Activated CD8-positive, alpha-beta memory T cell treated with anti-CD3 and anti-CD28 coated beads, Interleukin-2, amount 50 U/mL, for 48 hours (primary cell): ENCODE measurements at regions not wholly inside any gene's neighbourhood (a gene's known extent, or its start where the extent isn't known, plus 50 kb on each side); places are given as distances from the start of the nearest gene placed in this dataset.
A peak's percentile ranks its signal among the peaks of the same experiment; 100 is the strongest.
"Not testable (repeated sequence)": the region's sequence is repeated elsewhere in the genome, so short reads cannot be mapped to it uniquely, and the experiment has no call there.

Experiments
- DNase-seq: peaks from one replicate; pipeline ENCODE4 v3.0.0-alpha.2; 2020

- DNase-seq, result not testable (repeated sequence)
Observed at GRCh38 chr7:65519751-65520150, 146.1 kb downstream of the ZNF92 start.

- not testable (repeated sequence) for DNase-seq
Observed at GRCh38 chr7:65545465-65546161, 172.0 kb downstream of the ZNF92 start.

GRCh38 chr7:65549589-65550443 is 176.2 kb downstream of the ZNF92 start:
- not testable (repeated sequence) for DNase-seq

- DNase-seq, result not testable (repeated sequence)
Observed at GRCh38 chr7:65550444-65550809, 176.8 kb downstream of the ZNF92 start.

GRCh38 chr7:65551042-65551441 is 177.4 kb downstream of the ZNF92 start:
- DNase-seq, result not testable (repeated sequence)

- not testable (repeated sequence) for DNase-seq
Observed at GRCh38 chr7:65554553-65555476, 181.2 kb downstream of the ZNF92 start.

- DNase-seq, result peak; percentile 41
Observed at GRCh38 chr7:65558584-65558983, 184.9 kb downstream of the ZNF92 start.

GRCh38 chr7:65561786-65562372 is 188.2 kb downstream of the ZNF92 start:
- not testable (repeated sequence) for DNase-seq

- DNase-seq, result not testable (repeated sequence)
Observed at GRCh38 chr7:65562522-65562921, 188.9 kb downstream of the ZNF92 start.

- DNase-seq, result not testable (repeated sequence)
Observed at GRCh38 chr7:65563333-65563732, 189.7 kb downstream of the ZNF92 start.

GRCh38 chr7:65568226-65568625 is 194.6 kb downstream of the ZNF92 start:
- DNase-seq, result not testable (repeated sequence)

- DNase-seq, result not testable (repeated sequence)
Observed at GRCh38 chr7:65570990-65571389, 197.3 kb downstream of the ZNF92 start.

- DNase-seq, result not testable (repeated sequence)
Observed at GRCh38 chr7:65572581-65572980, 198.9 kb downstream of the ZNF92 start.

GRCh38 chr7:65576370-65576769 is 202.7 kb downstream of the ZNF92 start:
- not testable (repeated sequence) for DNase-seq

- not testable (repeated sequence) for DNase-seq
Observed at GRCh38 chr7:65582518-65583119, 209.0 kb downstream of the ZNF92 start.

- not testable (repeated sequence) for DNase-seq
Observed at GRCh38 chr7:65602495-65602894, 228.8 kb downstream of the ZNF92 start.

GRCh38 chr7:65609131-65609530 is 235.5 kb downstream of the ZNF92 start:
- DNase-seq, result no peak

- DNase-seq, result not testable (repeated sequence)
Observed at GRCh38 chr7:65613644-65614289, 240.1 kb downstream of the ZNF92 start.

- not testable (repeated sequence) for DNase-seq
Observed at GRCh38 chr7:65616111-65616510, 242.5 kb downstream of the ZNF92 start.

- not testable (repeated sequence) for DNase-seq
Observed at GRCh38 chr7:65620216-65620615, 246.6 kb downstream of the ZNF92 start.

GRCh38 chr7:65621580-65622201 is 248.0 kb downstream of the ZNF92 start:
- DNase-seq, result peak; percentile 66
